ENCODE measurements at regions not wholly inside any gene's neighbourhood (a gene's known extent, or its start where the extent isn't known, plus 50 kb on each side); places are given as distances from the start of the nearest gene placed in this dataset.

DNA sequence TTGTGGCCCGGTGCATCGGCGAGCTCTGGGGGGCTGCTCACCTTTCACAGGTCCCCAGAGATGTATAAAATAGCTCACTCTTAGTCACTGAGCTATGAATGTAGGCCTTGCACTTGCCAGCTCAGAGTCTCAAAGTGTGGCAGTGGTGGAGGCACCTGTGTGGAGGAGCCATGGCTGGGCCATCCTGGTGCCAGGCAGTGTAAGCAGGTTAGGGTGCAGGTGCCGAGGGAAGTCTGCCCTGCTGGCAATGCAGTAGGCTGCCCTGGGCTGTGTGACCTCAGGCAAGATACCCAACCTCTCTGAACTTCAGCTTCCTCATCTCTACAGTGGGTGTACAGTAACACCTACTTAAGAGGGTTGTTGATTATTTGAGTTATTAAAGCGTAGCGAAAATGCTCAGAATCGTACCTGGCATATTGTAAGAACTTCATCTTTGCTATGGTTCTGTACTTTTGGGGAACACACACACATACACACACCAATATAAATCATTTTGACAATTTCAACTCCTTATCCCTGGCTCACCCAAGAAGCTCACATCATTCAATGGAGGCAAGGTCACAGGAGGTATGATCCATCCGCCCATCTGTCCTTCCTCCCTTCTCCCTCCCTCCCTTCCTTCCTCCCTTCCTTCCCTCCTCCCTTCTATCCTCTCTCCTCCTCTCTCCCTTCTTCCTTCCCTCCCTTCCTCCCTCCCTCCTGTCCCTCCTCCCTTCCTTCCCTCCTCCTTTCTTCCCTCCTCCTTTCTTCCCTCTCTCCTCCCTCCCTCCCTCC lies 66.8 kb upstream of the STX16 start:
- H3K4me1 ChIP-seq: no peaks in the 10 kb centered on the region
- 86 to 93% methylated on average over 4 of the region's 8 CpGs for WGBS, 2 donors (ENCODE audit: low coverage in 1 of 2)
- TF ChIP-seq POLR2A (IDR thresholded peaks at IDR 0.05) (no peak), POLR2AphosphoS5 (IDR thresholded peaks at IDR 0.05) (no peak), EP300 (IDR thresholded peaks at IDR 0.05) (no peak)
- TF ChIP-seq, protein P1, sequence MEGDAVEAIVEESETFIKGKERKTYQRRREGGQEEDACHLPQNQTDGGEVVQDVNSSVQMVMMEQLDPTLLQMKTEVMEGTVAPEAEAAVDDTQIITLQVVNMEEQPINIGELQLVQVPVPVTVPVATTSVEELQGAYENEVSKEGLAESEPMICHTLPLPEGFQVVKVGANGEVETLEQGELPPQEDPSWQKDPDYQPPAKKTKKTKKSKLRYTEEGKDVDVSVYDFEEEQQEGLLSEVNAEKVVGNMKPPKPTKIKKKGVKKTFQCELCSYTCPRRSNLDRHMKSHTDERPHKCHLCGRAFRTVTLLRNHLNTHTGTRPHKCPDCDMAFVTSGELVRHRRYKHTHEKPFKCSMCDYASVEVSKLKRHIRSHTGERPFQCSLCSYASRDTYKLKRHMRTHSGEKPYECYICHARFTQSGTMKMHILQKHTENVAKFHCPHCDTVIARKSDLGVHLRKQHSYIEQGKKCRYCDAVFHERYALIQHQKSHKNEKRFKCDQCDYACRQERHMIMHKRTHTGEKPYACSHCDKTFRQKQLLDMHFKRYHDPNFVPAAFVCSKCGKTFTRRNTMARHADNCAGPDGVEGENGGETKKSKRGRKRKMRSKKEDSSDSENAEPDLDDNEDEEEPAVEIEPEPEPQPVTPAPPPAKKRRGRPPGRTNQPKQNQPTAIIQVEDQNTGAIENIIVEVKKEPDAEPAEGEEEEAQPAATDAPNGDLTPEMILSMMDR (IDR thresholded peaks at IDR 0.05): no peak

DNA sequence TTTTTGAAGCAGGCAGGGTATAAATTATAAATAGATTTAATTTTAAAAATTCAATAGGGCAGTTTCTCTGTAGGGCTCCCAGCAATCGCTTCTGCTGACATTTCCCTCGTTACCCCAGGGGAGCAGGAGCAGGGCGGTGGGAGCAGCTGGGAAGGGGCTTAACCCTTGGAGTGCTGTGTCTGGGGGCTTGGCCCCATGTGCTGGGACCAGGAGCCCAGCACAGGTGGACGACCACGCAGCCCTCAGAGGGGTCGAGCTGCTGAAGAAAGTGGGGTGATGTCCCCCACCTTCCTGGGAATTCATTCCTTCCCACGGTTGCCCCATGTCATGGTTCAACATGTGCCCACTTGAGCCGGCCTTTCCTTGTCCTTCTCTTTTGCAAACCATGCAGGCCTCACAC lies 67.5 kb upstream of the STX16 start:
- H3K4me3 ChIP-seq: no peak overlapping the region
- WGBS, 2 donors (ENCODE audit: low coverage in 1 of 2): 88 to 100% methylated on average over 2 to 3 of the region's 8 CpGs

More for the DNA sequence above, 66.8 kb upstream of the STX16 start:
- H3K27ac ChIP-seq: no peak overlapping the region
- H3K36me3 ChIP-seq: no peaks in the 10 kb centered on the region
- no peaks in the 10 kb centered on the region for H3K27me3 ChIP-seq
- no peak for ATAC-seq
- no peaks in the 10 kb centered on the region for H3K9me3 ChIP-seq
- no peak overlapping the region for H3K4me3 ChIP-seq

DNA sequence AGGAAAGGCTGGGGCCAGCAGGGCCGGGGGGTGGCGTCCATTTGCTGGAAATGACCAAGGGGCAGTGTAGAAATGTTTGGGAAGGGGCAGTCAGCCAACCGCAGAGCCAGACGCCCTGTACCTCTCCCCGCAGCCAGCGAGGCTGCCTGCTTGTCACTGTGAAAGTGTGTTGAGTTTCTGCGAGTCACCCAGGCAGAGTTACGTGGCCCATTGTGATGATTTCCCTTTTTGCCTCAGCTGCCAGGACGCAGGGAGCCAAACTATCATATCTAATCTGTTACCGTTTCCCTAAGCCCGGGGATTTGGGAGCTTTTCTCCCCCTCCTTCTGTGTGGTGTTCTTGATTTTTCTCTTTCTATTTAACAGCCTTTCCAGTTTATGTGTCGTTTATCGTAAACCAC lies 67.9 kb upstream of the STX16 start:
- no peaks in the 10 kb centered on the region for H3K4me1 ChIP-seq
- no peaks in the 10 kb centered on the region for H3K9me3 ChIP-seq
- no peaks in the 10 kb centered on the region for H3K36me3 ChIP-seq
- no peak overlapping the region for H3K27ac ChIP-seq
- H3K4me3 ChIP-seq: no peak overlapping the region
- WGBS, 2 donors (ENCODE audit: low coverage in 1 of 2): 51 to 75% methylated on average over 6 to 13 of the region's 13 CpGs
- TF ChIP-seq EP300 (IDR thresholded peaks at IDR 0.05) (no peak), POLR2AphosphoS5 (IDR thresholded peaks at IDR 0.05) (no peak), POLR2A (IDR thresholded peaks at IDR 0.05) (no peak)
- TF ChIP-seq, protein P1 (IDR thresholded peaks at IDR 0.05): no peak
- H3K27me3 ChIP-seq: no peaks in the 10 kb centered on the region
- no peak for ATAC-seq

More for the DNA sequence above, 67.5 kb upstream of the STX16 start:
- no peaks in the 10 kb centered on the region for H3K9me3 ChIP-seq
- no peaks in the 10 kb centered on the region for H3K4me1 ChIP-seq
- TF ChIP-seq, protein P1 (IDR thresholded peaks at IDR 0.05): no peak
- TF ChIP-seq POLR2AphosphoS5 (IDR thresholded peaks at IDR 0.05): no peak
- no peak for TF ChIP-seq EP300 (IDR thresholded peaks at IDR 0.05)
- TF ChIP-seq POLR2A (IDR thresholded peaks at IDR 0.05): no peak
- no peak overlapping the region for H3K27ac ChIP-seq
- no peak for ATAC-seq
- no peaks in the 10 kb centered on the region for H3K36me3 ChIP-seq
- H3K27me3 ChIP-seq: no peaks in the 10 kb centered on the region

DNA sequence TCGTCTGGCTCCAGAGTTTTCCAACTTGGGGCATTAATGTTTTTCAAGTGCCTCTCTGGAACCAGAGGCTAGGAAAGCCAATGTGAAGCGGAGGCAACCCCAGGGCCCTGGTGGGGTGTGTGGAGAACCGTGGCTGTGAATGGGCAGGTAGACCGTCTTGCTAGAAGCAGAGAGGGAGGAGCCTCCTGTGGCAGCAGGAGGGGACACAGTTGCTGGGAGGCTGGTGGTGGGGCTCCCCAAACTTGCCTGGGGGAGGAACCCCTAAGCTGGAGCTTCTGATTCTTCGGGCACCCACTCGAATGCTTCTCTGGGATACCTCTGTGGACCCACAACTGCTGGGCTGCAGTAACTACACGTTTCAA lies 65.3 kb upstream of the APCDD1L start:
- 84 to 100% methylated on average over 2 to 4 of the region's 7 CpGs for WGBS, 2 donors (ENCODE audit: low coverage in 1 of 2)
- Histone ChIP-seq H3K9me3 (no peaks in the 10 kb centered on the region), H3K27ac (no peak overlapping the region), H3K27me3 (no peaks in the 10 kb centered on the region), H3K36me3 (no peaks in the 10 kb centered on the region), H3K4me3 (no peak overlapping the region), H3K4me1 (no peaks in the 10 kb centered on the region)
- TF ChIP-seq POLR2A (IDR thresholded peaks at IDR 0.05): no peak
- TF ChIP-seq, protein P1 (IDR thresholded peaks at IDR 0.05): no peak
- TF ChIP-seq POLR2AphosphoS5 (IDR thresholded peaks at IDR 0.05): no peak
- no peak for TF ChIP-seq EP300 (IDR thresholded peaks at IDR 0.05)
- no peak for ATAC-seq

DNA sequence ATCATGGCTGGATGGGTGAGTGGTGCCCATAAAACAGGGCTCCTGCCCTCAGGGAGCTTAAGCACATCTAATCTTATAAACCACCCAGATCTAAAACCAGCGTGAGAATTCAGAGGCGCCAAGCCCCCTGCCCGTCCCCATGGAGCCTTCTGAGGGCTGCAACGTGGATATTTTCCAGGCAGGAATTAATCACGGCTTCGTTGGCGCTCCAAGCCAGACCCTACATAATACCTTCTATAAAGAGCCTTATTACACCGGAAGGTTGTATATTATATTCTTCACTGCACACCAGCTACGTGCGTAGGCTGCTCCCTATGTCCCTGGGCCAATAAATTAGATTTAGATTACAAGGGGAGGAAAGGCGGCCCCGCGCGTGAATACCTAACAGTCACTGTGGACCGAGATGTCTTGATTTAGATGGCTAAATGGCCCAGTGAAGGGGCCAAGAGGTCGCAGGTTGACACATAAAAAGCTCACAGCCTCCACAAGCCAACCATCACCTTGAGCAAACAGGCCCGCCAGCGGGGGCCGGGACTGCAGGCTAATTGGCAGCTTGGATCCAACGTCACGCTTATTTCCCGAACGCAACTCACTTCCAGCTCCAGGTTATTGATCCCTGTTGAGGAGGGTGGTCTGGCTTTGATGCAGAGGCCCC lies 64.7 kb upstream of the APCDD1L start:
- 94 to 98% methylated on average over 9 to 12 of the region's 23 CpGs for WGBS, 2 donors (ENCODE audit: low coverage in 1 of 2)
- ATAC-seq: no peak
- Histone ChIP-seq H3K4me3 (no peak overlapping the region), H3K4me1 (no peaks in the 10 kb centered on the region), H3K27ac (no peak overlapping the region), H3K9me3 (no peaks in the 10 kb centered on the region), H3K36me3 (no peaks in the 10 kb centered on the region), H3K27me3 (no peaks in the 10 kb centered on the region)
- TF ChIP-seq POLR2AphosphoS5 (IDR thresholded peaks at IDR 0.05): no peak
- no peak for TF ChIP-seq EP300 (IDR thresholded peaks at IDR 0.05)
- TF ChIP-seq POLR2A (IDR thresholded peaks at IDR 0.05): no peak
- TF ChIP-seq, protein P1 (IDR thresholded peaks at IDR 0.05): no peak

All from gastroesophageal sphincter (tissue), 4 donors.